Mammary epithelial cell (primary cell): ENCODE measurements at regions not wholly inside any gene's neighbourhood (a gene's known extent, or its start where the extent isn't known, plus 50 kb on each side); places are given as distances from the start of the nearest gene placed in this dataset.
"Not testable (repeated sequence)": the region's sequence is repeated elsewhere in the genome, so short reads cannot be mapped to it uniquely, and the experiment has no call there.

ENCODE experiments used
- CTCF ChIP-seq, 2 donors: IDR thresholded peaks in 1 of 2; conservative IDR thresholded peaks in 1 of 2; 2 replicates each; pipeline ENCODE4 v1.5.1; 2011 to 2012; ENCODE audit warnings: inconsistent platforms in 2 of 2, low read length in 2 of 2, mild to moderate bottlenecking in 2 of 2, control low read depth in 1 of 2, low read depth in 1 of 2; ENCODE audit not compliant: insufficient read depth in 1 of 2; ENCODE audit errors: extremely low read depth in 1 of 2
- EZH2 ChIP-seq: IDR thresholded peaks from 2 replicates; pipeline ENCODE4 v1.6.1; 2012; ENCODE audit warnings: low read length, inconsistent platforms, borderline replicate concordance

GRCh38 chr1:187946661-187947060 lies 1117.9 kb downstream of the PLA2G4A start:
- not testable (repeated sequence) for TF ChIP-seq CTCF (conservative IDR thresholded peaks at IDR 0.05 in 1 of 2, IDR thresholded peaks at IDR 0.05 in 1 of 2; ENCODE audit: extremely low read depth in 1 of 2, insufficient read depth in 1 of 2, low read depth in 1 of 2, low read length in 2 of 2); EZH2
